ENCODE measurements at regions not wholly inside any gene's neighbourhood (a gene's known extent, or its start where the extent isn't known, plus 50 kb on each side); places are given as distances from the start of the nearest gene placed in this dataset.

DNA sequence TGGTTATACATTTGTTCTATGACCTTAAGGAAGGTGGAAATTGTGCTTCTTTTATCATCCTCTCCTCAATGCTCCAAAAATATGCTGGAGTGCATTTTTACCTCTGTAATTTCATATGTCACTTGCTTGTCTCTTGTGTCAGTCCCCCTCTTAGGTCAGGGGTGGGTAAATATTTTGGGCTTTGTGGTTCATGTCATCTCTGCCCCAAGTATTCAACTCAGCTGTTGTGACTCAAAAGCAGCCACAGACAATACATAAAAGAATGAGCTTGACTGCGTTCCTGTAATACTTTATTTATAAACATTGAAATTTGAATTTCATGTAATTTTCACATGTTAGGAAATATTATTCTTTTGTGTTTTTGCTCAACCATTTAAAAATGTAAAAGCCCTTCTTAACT, 60.4 kb upstream of the SLC24A5 start:
- H3K27me3 Mint-ChIP-seq (ENCODE audit: low read depth), result no peaks in the 10 kb centered on the region

DNA sequence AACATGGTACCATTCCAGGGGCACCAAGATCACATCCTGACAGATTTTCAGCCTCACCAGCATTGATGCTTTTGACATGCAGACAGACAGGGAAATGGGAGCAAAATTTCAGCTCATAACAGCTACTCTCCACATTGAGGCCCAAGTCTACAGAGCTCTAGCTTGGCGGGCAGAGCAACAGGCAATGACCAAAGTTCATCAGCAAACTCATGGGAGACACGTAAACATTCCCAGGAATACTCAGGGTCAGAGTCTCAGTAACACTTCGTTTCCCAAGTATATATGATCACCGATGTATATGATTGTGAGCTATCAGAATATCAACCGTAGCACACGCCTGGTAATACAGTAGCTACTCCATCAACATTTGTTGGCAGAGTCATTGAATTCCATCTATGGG, 59.2 kb upstream of the SLC24A5 start:
- Mint-ChIP-seq H3K27me3 (ENCODE audit: low read depth) (no peaks in the 10 kb centered on the region), H3K27ac (no peak overlapping the region), H3K4me3 (no peak overlapping the region), H3K36me3 (no peaks in the 10 kb centered on the region), H3K4me1 (peaks cover 5% of the 10 kb centered on the region), H3K9me3 (no peaks in the 10 kb centered on the region)
- DNase-seq (ENCODE audit: low spot score in 2 of 2, unreplicated experiment in 2 of 2), result no peak
- TF ChIP-seq, protein P1, sequence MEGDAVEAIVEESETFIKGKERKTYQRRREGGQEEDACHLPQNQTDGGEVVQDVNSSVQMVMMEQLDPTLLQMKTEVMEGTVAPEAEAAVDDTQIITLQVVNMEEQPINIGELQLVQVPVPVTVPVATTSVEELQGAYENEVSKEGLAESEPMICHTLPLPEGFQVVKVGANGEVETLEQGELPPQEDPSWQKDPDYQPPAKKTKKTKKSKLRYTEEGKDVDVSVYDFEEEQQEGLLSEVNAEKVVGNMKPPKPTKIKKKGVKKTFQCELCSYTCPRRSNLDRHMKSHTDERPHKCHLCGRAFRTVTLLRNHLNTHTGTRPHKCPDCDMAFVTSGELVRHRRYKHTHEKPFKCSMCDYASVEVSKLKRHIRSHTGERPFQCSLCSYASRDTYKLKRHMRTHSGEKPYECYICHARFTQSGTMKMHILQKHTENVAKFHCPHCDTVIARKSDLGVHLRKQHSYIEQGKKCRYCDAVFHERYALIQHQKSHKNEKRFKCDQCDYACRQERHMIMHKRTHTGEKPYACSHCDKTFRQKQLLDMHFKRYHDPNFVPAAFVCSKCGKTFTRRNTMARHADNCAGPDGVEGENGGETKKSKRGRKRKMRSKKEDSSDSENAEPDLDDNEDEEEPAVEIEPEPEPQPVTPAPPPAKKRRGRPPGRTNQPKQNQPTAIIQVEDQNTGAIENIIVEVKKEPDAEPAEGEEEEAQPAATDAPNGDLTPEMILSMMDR (IDR thresholded peaks at IDR 0.05; ENCODE audit: unreplicated experiment), result no peak

More for the DNA sequence above, 60.4 kb upstream of the SLC24A5 start:
- TF ChIP-seq, protein P1 (IDR thresholded peaks at IDR 0.05; ENCODE audit: unreplicated experiment), result no peak
- no peak for DNase-seq (ENCODE audit: low spot score in 2 of 2, unreplicated experiment in 2 of 2)
- no peaks in the 10 kb centered on the region for H3K36me3 Mint-ChIP-seq
- H3K4me3 Mint-ChIP-seq, result no peak overlapping the region
- no peak overlapping the region for H3K27ac Mint-ChIP-seq
- H3K9me3 Mint-ChIP-seq, result no peaks in the 10 kb centered on the region
- peaks cover 5% of the 10 kb centered on the region for H3K4me1 Mint-ChIP-seq

DNA sequence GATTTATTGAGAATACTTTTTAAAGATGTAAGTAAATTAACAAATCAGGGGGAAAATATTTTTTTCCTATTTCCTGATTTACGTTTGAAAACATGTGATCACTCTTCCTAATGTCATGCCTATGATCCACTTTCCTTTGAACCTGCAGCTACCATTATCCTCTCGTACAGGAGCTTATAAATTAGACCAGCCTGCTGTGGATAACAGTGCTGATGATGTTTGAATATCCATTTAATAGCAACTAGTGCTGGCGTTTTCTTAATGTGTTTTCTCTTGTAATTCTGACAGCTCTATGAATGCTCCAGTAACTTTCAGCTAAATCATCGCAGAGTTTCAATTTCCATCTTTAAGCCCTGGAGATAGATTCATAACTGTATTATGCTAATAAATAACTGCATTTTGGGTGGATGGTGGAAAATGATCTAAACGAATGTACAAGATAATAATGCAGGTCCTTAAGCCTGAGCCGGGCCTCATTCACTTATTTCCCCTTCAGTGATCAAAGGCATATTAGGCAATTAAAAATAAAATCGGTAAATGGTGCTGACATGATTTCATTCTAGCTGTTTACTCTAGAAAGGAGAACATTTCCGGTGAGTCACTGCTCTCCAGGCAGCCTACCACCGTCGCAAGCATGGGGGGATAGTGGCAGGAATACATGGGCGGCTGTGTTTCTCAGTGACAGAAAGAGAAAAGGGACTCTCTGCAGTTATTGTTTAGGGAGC, 58.5 kb upstream of the SLC24A5 start:
- H3K27ac Mint-ChIP-seq, result no peak overlapping the region
- no peaks in the 10 kb centered on the region for H3K36me3 Mint-ChIP-seq
- H3K9me3 Mint-ChIP-seq, result no peaks in the 10 kb centered on the region
- no peak for DNase-seq (ENCODE audit: low spot score in 2 of 2, unreplicated experiment in 2 of 2)
- no peaks in the 10 kb centered on the region for H3K27me3 Mint-ChIP-seq (ENCODE audit: low read depth)
- no peak overlapping the region for H3K4me3 Mint-ChIP-seq
- peaks cover 5% of the 10 kb centered on the region for H3K4me1 Mint-ChIP-seq
- TF ChIP-seq, protein P1 (IDR thresholded peaks at IDR 0.05; ENCODE audit: unreplicated experiment), result no peak

DNA sequence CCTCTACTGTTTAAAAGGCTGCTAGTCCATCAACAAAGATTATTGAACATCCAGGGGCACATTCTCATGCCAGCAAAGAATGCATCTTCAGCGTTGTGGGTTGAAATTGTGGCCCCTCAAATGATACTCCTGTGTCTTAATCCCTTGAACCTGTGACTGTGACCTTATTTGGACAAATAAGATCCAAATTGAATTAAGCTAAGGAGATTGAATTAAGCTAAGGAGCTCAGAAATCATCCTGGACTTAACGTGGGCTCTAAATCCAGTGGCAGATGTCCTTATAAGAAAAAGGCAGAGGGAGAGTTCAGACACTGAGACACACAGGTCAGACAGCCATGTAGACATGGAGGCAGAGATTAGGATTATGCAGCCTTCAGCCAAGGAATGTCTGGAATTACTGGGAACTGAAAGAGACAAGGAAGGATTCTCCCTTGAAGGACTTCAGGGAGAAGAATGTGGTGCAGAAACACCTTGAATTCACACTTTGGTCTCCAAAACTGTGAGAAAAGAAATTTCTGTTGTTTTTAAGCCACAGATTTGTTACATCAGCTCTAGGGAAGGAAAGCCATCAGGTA, 57.3 kb upstream of the SLC24A5 start:
- no peaks in the 10 kb centered on the region for H3K36me3 Mint-ChIP-seq
- no peak for DNase-seq (ENCODE audit: low spot score in 2 of 2, unreplicated experiment in 2 of 2)
- H3K4me3 Mint-ChIP-seq, result no peak overlapping the region
- H3K4me1 Mint-ChIP-seq, result peaks cover 5% of the 10 kb centered on the region
- H3K9me3 Mint-ChIP-seq, result no peaks in the 10 kb centered on the region
- TF ChIP-seq, protein P1 (IDR thresholded peaks at IDR 0.05; ENCODE audit: unreplicated experiment), result no peak
- H3K27me3 Mint-ChIP-seq (ENCODE audit: low read depth), result no peaks in the 10 kb centered on the region
- no peak overlapping the region for H3K27ac Mint-ChIP-seq

DNA sequence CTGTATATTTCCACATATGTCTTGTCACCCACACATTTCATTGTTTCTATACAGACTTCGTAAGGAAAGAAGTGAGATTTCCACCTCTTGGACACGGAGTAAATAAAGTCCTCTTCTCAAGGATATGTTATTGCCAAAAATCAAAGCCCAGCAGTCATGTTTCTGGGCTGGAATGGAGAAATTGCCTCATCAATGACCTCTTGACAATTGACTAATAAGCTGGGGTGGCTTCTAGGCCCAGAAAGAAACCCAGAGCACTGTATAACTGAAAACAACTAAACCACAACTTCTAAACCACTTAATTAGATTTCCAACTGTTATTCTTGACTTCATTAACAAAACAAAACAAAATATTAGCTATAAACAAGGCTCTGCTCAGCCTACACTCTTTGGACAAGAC, 56.4 kb upstream of the SLC24A5 start:
- TF ChIP-seq, protein P1 (IDR thresholded peaks at IDR 0.05; ENCODE audit: unreplicated experiment), result no peak
- DNase-seq (ENCODE audit: low spot score in 2 of 2, unreplicated experiment in 2 of 2), result no peak
- Mint-ChIP-seq H3K27ac (no peak overlapping the region), H3K27me3 (ENCODE audit: low read depth) (no peaks in the 10 kb centered on the region), H3K36me3 (no peaks in the 10 kb centered on the region), H3K9me3 (no peaks in the 10 kb centered on the region), H3K4me3 (no peak overlapping the region), H3K4me1 (peaks cover 5% of the 10 kb centered on the region)
